ENCODE measurements at regions not wholly inside any gene's neighbourhood (a gene's known extent, or its start where the extent isn't known, plus 50 kb on each side); places are given as distances from the start of the nearest gene placed in this dataset.

GRCh38 chr20:17819395-17820093 is 119.8 kb downstream of the BANF2 start:
- no peak for DNase-seq (ENCODE audit: low read depth, low spot score)

- no peak for DNase-seq (ENCODE audit: low read depth, low spot score)
Measured at GRCh38 chr20:17818187-17818586, 118.4 kb downstream of the BANF2 start.

- no peak for DNase-seq (ENCODE audit: low read depth, low spot score)
Measured at GRCh38 chr20:17816804-17817587, 117.2 kb downstream of the BANF2 start.

- DNase-seq (ENCODE audit: low read depth, low spot score): no peak
Measured at GRCh38 chr20:17811628-17811965, 111.8 kb downstream of the BANF2 start.

- DNase-seq (ENCODE audit: low read depth, low spot score): no peak
Measured at GRCh38 chr20:17810847-17811627, 111.3 kb downstream of the BANF2 start.

- no peak for DNase-seq (ENCODE audit: low read depth, low spot score)
Measured at GRCh38 chr20:17810062-17810631, 110.4 kb downstream of the BANF2 start.

GRCh38 chr20:17809362-17810061 is 109.7 kb downstream of the BANF2 start:
- no peak for DNase-seq (ENCODE audit: low read depth, low spot score)

- no peak for DNase-seq (ENCODE audit: low read depth, low spot score)
Measured at GRCh38 chr20:17808782-17809181, 109.0 kb downstream of the BANF2 start.

GRCh38 chr20:17808357-17808756 is 108.6 kb downstream of the BANF2 start:
- DNase-seq (ENCODE audit: low read depth, low spot score): peak; percentile 75

- no peak for DNase-seq (ENCODE audit: low read depth, low spot score)
Measured at GRCh38 chr20:17807651-17808050, 107.9 kb downstream of the BANF2 start.

GRCh38 chr20:17806739-17807441 is 107.1 kb downstream of the BANF2 start:
- DNase-seq (ENCODE audit: low read depth, low spot score): peak; percentile 65

- no peak for DNase-seq (ENCODE audit: low read depth, low spot score)
Measured at GRCh38 chr20:17806107-17806506, 106.3 kb downstream of the BANF2 start.

- DNase-seq (ENCODE audit: low read depth, low spot score): no peak
Measured at GRCh38 chr20:17803765-17804164, 104.0 kb downstream of the BANF2 start.

GRCh38 chr20:17799575-17800227 is 99.9 kb downstream of the BANF2 start:
- DNase-seq (ENCODE audit: low read depth, low spot score): no peak

GRCh38 chr20:17798601-17799000 is 98.8 kb downstream of the BANF2 start:
- DNase-seq (ENCODE audit: low read depth, low spot score): no peak

GRCh38 chr20:17797579-17797978 is 97.8 kb downstream of the BANF2 start:
- DNase-seq (ENCODE audit: low read depth, low spot score): no peak

GRCh38 chr20:17797161-17797560 is 97.4 kb downstream of the BANF2 start:
- DNase-seq (ENCODE audit: low read depth, low spot score): no peak

- no peak for DNase-seq (ENCODE audit: low read depth, low spot score)
Measured at GRCh38 chr20:17796091-17796563, 96.4 kb downstream of the BANF2 start.

- no peak for DNase-seq (ENCODE audit: low read depth, low spot score)
Measured at GRCh38 chr20:17795501-17796071, 95.8 kb downstream of the BANF2 start.

GRCh38 chr20:17795003-17795402 is 95.2 kb downstream of the BANF2 start:
- no peak for DNase-seq (ENCODE audit: low read depth, low spot score)
